ENCODE measurements at regions not wholly inside any gene's neighbourhood (a gene's known extent, or its start where the extent isn't known, plus 50 kb on each side); places are given as distances from the start of the nearest gene placed in this dataset.

GRCh38 chr12:127621366-127621765 is 645.6 kb upstream of the TMEM132C start:
- no peak for TF ChIP-seq CTCF (IDR thresholded peaks at IDR 0.05; ENCODE audit: insufficient read depth, low read depth, low read length, missing control alignments)
- no peak for DNase-seq (ENCODE audit: low read depth)
- H3K4me3 ChIP-seq (ENCODE audit: low read length), result no peak overlapping the region

- no peak overlapping the region for H3K4me3 ChIP-seq (ENCODE audit: low read length)
- no peak for TF ChIP-seq CTCF (IDR thresholded peaks at IDR 0.05; ENCODE audit: insufficient read depth, low read depth, low read length, missing control alignments)
Measured at GRCh38 chr12:127623362-127623761, 643.6 kb upstream of the TMEM132C start.

GRCh38 chr12:127625176-127625771 is 641.7 kb upstream of the TMEM132C start:
- TF ChIP-seq CTCF (IDR thresholded peaks at IDR 0.05; ENCODE audit: insufficient read depth, low read depth, low read length, missing control alignments), result no peak
- DNase-seq (ENCODE audit: low read depth), result no peak
- no peak overlapping the region for H3K4me3 ChIP-seq (ENCODE audit: low read length)

More at GRCh38 chr12:127623362-127623761, 643.6 kb upstream of the TMEM132C start:
- DNase-seq (ENCODE audit: low read depth), result no peak

GRCh38 chr12:127628645-127629044 is 638.3 kb upstream of the TMEM132C start:
- no peak for TF ChIP-seq CTCF (IDR thresholded peaks at IDR 0.05; ENCODE audit: insufficient read depth, low read depth, low read length, missing control alignments)
- H3K4me3 ChIP-seq (ENCODE audit: low read length), result no peak overlapping the region
- DNase-seq (ENCODE audit: low read depth), result no peak

- H3K4me3 ChIP-seq (ENCODE audit: low read length), result no peak overlapping the region
- no peak for TF ChIP-seq CTCF (IDR thresholded peaks at IDR 0.05; ENCODE audit: insufficient read depth, low read depth, low read length, missing control alignments)
- DNase-seq (ENCODE audit: low read depth), result no peak
Measured at GRCh38 chr12:127629066-127629820, 637.7 kb upstream of the TMEM132C start.

GRCh38 chr12:127632461-127632860 is 634.5 kb upstream of the TMEM132C start:
- no peak for DNase-seq (ENCODE audit: low read depth)
- H3K4me3 ChIP-seq (ENCODE audit: low read length), result no peak overlapping the region
- no peak for TF ChIP-seq CTCF (IDR thresholded peaks at IDR 0.05; ENCODE audit: insufficient read depth, low read depth, low read length, missing control alignments)

Measured in epithelial cell of esophagus (primary cell).